Femur (tissue), 1 donor: ENCODE measurements at regions not wholly inside any gene's neighbourhood (a gene's known extent, or its start where the extent isn't known, plus 50 kb on each side); places are given as distances from the start of the nearest gene placed in this dataset.
"Not testable (repeated sequence)": the region's sequence is repeated elsewhere in the genome, so short reads cannot be mapped to it uniquely, and the experiment has no call there.

Experiments used
- DNase-seq: peaks from one replicate; pipeline ENCODE4 v3.0.0-alpha.2; 2017

GRCh38 chr2:196500686-196501431, 138.7 kb upstream of the CCDC150 start:
- no peak for DNase-seq

- DNase-seq: no peak
Measured at GRCh38 chr2:196501836-196502235, 137.7 kb upstream of the CCDC150 start.

- DNase-seq: no peak
Measured at GRCh38 chr2:196502386-196502785, 137.1 kb upstream of the CCDC150 start.

GRCh38 chr2:196503398-196503797, 136.1 kb upstream of the CCDC150 start:
- DNase-seq: no peak

GRCh38 chr2:196504788-196505187, 134.7 kb upstream of the CCDC150 start:
- no peak for DNase-seq

- DNase-seq: no peak
Measured at GRCh38 chr2:196510246-196510645, 129.3 kb upstream of the CCDC150 start.

- DNase-seq: no peak
Measured at GRCh38 chr2:196511258-196512168, 128.0 kb upstream of the CCDC150 start.

- no peak for DNase-seq
Measured at GRCh38 chr2:196513796-196514526, 125.6 kb upstream of the CCDC150 start.

- no peak for DNase-seq
Measured at GRCh38 chr2:196514641-196515040, 124.9 kb upstream of the CCDC150 start.

GRCh38 chr2:196515051-196515450, 124.5 kb upstream of the CCDC150 start:
- no peak for DNase-seq

- no peak for DNase-seq
Measured at GRCh38 chr2:196515608-196516007, 123.9 kb upstream of the CCDC150 start.

- DNase-seq: no peak
Measured at GRCh38 chr2:196516564-196516963, 123.0 kb upstream of the CCDC150 start.

- DNase-seq: no peak
Measured at GRCh38 chr2:196520605-196521004, 118.9 kb upstream of the CCDC150 start.

GRCh38 chr2:196526981-196527725, 112.4 kb upstream of the CCDC150 start:
- not testable (repeated sequence) for DNase-seq

- DNase-seq: no peak
Measured at GRCh38 chr2:196528486-196529223, 110.9 kb upstream of the CCDC150 start.

GRCh38 chr2:196530910-196531309, 108.6 kb upstream of the CCDC150 start:
- DNase-seq: no peak

- no peak for DNase-seq
Measured at GRCh38 chr2:196533772-196534397, 105.6 kb upstream of the CCDC150 start.

GRCh38 chr2:196534495-196534894, 105.0 kb upstream of the CCDC150 start:
- DNase-seq: no peak

- no peak for DNase-seq
Measured at GRCh38 chr2:196535061-196535460, 104.5 kb upstream of the CCDC150 start.

GRCh38 chr2:196535742-196536141, 103.8 kb upstream of the CCDC150 start:
- no peak for DNase-seq

- DNase-seq: no peak
Measured at GRCh38 chr2:196537311-196537710, 102.2 kb upstream of the CCDC150 start.
